ENCODE measurements at regions not wholly inside any gene's neighbourhood (a gene's known extent, or its start where the extent isn't known, plus 50 kb on each side); places are given as distances from the start of the nearest gene placed in this dataset.

DNA sequence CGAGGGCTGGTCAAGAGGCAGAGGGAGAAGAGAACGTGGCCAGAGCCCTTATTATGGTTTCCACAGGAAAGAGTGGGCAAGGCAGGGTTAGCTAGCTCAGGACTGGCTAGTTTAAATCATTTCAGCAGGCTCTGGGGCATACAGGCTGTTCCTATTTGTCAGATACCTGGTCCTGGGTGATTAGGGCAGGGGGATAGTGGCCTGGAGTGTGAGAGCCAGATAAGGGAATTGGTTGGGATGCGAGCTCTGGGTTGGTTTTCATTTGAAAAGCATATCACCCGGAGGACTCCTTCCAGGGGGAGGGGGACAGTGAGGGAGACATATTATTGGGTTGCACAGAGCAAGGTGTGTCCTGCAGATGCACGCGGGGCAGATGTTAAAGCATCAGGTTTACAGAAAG, 75.3 kb upstream of the CLDN10 start:
- Histone ChIP-seq H3K4me3 (ENCODE audit: low read length in 3 of 3) (no peak overlapping the region), H3K9me3 (ENCODE audit: control insufficient read depth in 2 of 3, insufficient read depth in 1 of 3, low read length in 3 of 3) (no peaks in the 10 kb centered on the region), H3K4me1 (ENCODE audit: control insufficient read depth in 2 of 3, insufficient read depth in 2 of 3, low read depth in 1 of 3, low read length in 3 of 3) (peaks cover 0 to 5% (median 0%) of the 10 kb centered on the region in 3 donors), H3K27ac (ENCODE audit: low read depth in 2 of 2, low read length in 2 of 2) (no peak overlapping the region), H3K9ac (ENCODE audit: low read length in 3 of 3) (no peak overlapping the region), H3K27me3 (ENCODE audit: control insufficient read depth, insufficient read depth, low read length) (no peaks in the 10 kb centered on the region), H3K36me3 (ENCODE audit: control insufficient read depth in 2 of 3, insufficient read depth in 3 of 3, low read length in 3 of 3) (peaks cover 0 to 3% (median 0%) of the 10 kb centered on the region in 3 donors)
- TF ChIP-seq, protein P1, sequence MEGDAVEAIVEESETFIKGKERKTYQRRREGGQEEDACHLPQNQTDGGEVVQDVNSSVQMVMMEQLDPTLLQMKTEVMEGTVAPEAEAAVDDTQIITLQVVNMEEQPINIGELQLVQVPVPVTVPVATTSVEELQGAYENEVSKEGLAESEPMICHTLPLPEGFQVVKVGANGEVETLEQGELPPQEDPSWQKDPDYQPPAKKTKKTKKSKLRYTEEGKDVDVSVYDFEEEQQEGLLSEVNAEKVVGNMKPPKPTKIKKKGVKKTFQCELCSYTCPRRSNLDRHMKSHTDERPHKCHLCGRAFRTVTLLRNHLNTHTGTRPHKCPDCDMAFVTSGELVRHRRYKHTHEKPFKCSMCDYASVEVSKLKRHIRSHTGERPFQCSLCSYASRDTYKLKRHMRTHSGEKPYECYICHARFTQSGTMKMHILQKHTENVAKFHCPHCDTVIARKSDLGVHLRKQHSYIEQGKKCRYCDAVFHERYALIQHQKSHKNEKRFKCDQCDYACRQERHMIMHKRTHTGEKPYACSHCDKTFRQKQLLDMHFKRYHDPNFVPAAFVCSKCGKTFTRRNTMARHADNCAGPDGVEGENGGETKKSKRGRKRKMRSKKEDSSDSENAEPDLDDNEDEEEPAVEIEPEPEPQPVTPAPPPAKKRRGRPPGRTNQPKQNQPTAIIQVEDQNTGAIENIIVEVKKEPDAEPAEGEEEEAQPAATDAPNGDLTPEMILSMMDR (IDR thresholded peaks at IDR 0.05; ENCODE audit: borderline replicate concordance, extremely low read depth, insufficient read depth), result no peak
- intact Hi-C loops (cut with DNase I), result no loop called here
- FAIRE-seq, result no peak
- no peak for DNase-seq

DNA sequence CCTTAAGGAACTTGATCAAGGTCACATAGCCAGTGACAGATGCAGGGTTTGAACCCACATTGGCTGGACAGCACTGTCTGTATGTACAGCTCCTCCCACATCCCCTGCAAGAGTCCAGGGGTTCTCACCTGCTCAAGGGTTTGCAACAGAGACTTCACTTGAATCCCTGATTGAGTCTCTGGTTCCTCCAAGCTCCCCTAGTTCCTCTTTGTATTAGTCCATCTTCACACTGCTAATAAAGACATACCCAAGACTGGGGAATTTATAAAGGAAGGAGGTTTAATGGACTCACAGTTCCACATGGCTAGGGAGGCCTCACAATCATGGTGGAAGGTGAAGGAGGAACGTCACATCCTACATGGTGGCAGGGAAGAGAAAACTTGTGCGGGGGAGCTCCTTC, 72.8 kb upstream of the CLDN10 start:
- TF ChIP-seq, protein P1 (IDR thresholded peaks at IDR 0.05; ENCODE audit: borderline replicate concordance, extremely low read depth, insufficient read depth), result no peak

DNA sequence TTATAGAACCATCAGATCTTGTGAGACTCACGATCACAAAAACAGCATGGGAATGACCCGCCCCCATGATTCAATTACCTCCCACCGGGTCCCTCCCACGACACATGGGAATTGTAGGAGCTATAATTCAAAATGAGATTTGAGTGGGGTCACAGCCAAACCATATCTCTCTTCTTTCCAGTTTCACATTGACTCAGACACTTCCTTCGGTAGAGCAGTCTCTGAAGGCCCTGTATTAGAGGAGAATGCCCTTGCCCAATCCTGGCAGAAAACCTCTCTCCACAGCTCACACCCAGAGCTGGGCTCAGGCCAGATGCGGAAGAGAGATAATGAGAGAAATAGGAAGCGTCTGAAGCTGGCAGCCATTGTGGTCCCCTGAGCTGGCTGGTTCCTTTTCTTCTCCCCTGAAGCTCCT, 72.4 kb upstream of the CLDN10 start:
- Histone ChIP-seq H3K36me3 (ENCODE audit: control insufficient read depth in 2 of 3, insufficient read depth in 3 of 3, low read length in 3 of 3) (peaks cover 0 to 3% (median 0%) of the 10 kb centered on the region in 3 donors), H3K27me3 (ENCODE audit: control insufficient read depth, insufficient read depth, low read length) (no peaks in the 10 kb centered on the region), H3K9ac (ENCODE audit: low read length in 3 of 3) (no peak overlapping the region), H3K4me1 (ENCODE audit: control insufficient read depth in 2 of 3, insufficient read depth in 2 of 3, low read depth in 1 of 3, low read length in 3 of 3) (peaks cover 0 to 5% (median 0%) of the 10 kb centered on the region in 3 donors), H3K9me3 (ENCODE audit: control insufficient read depth in 2 of 3, insufficient read depth in 1 of 3, low read length in 3 of 3) (no peaks in the 10 kb centered on the region), H3K4me3 (ENCODE audit: low read length in 3 of 3) (no peak overlapping the region), H3K27ac (ENCODE audit: low read depth in 2 of 2, low read length in 2 of 2) (no peak overlapping the region)
- DNase-seq, result no peak
- intact Hi-C loops (cut with DNase I), result no loop called here
- FAIRE-seq, result no peak
- TF ChIP-seq, protein P1 (IDR thresholded peaks at IDR 0.05; ENCODE audit: borderline replicate concordance, extremely low read depth, insufficient read depth), result no peak

More for the DNA sequence above, 72.8 kb upstream of the CLDN10 start:
- intact Hi-C loops (cut with DNase I), result no loop called here
- Histone ChIP-seq H3K36me3 (ENCODE audit: control insufficient read depth in 2 of 3, insufficient read depth in 3 of 3, low read length in 3 of 3) (peaks cover 0 to 3% (median 0%) of the 10 kb centered on the region in 3 donors), H3K9me3 (ENCODE audit: control insufficient read depth in 2 of 3, insufficient read depth in 1 of 3, low read length in 3 of 3) (no peaks in the 10 kb centered on the region), H3K4me1 (ENCODE audit: control insufficient read depth in 2 of 3, insufficient read depth in 2 of 3, low read depth in 1 of 3, low read length in 3 of 3) (peaks cover 0 to 5% (median 0%) of the 10 kb centered on the region in 3 donors), H3K27ac (ENCODE audit: low read depth in 2 of 2, low read length in 2 of 2) (no peak overlapping the region), H3K4me3 (ENCODE audit: low read length in 3 of 3) (no peak overlapping the region), H3K9ac (ENCODE audit: low read length in 3 of 3) (no peak overlapping the region), H3K27me3 (ENCODE audit: control insufficient read depth, insufficient read depth, low read length) (no peaks in the 10 kb centered on the region)
- DNase-seq (no peak), FAIRE-seq (no peak)
